Hematopoietic multipotent progenitor cell treated with erythropoietin and hydrocortisone succinate and interleukin-3 and kit ligand, for 4 days (in vitro differentiated cells): ENCODE measurements at regions not wholly inside any gene's neighbourhood (a gene's known extent, or its start where the extent isn't known, plus 50 kb on each side); places are given as distances from the start of the nearest gene placed in this dataset.

Source experiments
- DNase-seq: peaks from one replicate; pipeline ENCODE4 v3.0.0-alpha.2; 2015

DNA sequence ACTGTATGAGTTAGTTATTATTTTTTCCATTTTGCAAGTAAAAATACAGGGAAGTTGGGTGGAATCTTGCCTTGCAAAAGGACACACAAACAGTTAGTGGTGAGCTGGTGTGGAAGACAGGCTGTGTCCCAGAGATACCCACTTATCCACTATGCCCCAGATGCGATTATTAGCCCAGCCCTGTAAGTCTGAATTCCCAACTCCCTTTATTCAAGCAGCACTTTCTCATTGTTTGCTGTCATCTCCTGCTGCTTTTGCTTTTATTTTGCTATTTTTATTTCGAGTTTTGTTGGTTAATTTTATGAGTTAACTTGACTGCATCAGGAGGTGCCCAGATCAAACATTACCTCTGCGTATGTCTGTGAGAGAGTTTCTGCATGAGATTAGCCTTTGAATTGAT, 239.4 kb downstream of the DOK5 start:
- DNase-seq: no peak

DNA sequence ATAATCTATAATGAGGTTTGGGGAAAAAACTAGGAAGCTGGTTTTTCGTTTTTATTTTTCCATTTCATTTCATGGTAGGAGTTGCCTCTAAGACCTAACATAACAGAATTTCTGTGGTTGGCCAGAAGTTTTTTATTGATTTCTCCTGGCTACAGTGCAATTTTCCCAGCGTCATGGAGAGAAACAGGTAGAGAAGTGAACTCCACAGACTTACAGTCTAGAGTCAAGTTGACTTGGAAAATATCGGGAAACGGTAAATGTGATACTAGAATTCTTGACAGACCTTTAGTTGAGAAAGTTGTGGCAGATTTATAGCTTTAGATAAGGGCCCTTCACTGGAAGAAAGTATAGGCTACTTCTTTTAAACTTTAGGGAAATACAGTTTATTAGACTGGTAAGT, 238.3 kb downstream of the DOK5 start:
- DNase-seq: no peak

DNA sequence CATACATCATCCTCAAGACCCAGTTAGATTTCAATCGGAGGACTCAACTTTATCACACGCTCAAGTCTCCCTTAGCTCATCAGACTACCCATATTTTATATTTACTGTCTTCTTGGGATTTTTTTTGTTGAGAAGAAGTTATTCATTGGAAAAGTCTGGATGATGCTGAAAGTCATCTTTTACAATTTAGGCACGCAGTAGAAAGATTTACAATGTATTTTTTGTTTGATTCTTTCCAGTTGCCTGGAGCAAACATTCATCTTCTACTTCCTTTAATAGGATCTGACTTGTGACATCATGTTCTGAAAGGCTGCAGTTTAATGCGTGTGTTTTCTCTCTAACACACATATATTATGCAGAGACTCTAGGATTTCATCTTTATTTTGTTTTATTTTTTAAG, 235.7 kb downstream of the DOK5 start:
- no peak for DNase-seq

DNA sequence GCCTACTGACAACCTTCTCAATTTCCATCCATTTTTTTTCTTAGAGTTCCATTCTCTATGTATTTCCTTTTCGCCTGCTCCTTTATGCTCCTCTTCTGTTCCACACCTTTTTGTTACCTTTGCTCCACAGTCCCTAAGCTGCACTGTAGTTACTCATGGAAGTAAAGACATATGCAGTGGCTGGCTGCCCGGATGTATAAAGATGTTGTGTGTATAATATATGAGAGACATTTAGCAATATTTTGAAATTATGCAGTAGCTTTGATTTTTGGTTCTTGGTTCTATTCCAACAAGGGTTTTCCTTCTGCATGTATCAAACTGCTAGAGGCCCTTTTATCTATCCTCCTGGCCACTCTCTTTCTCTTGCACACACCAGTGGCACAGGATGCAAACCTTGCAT, 234.9 kb downstream of the DOK5 start:
- no peak for DNase-seq

DNA sequence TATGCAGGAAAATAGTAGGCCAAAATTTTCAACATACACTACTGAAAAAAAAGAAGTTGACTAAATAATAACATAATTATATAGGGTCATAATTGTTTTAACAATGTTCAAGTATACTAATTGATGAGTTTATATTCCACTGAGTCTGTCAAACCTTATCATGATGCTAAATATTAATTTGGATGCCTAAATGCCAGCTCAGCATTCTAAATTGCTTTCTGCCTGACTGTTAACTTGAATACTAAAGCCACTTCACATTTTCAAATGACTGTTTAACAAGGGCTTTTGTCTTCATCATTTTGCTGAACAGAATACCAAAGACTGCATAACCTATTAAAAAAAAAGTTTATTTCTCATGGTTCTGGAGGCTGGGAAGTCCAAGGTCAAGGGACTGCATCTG, 232.8 kb downstream of the DOK5 start:
- no peak for DNase-seq

DNA sequence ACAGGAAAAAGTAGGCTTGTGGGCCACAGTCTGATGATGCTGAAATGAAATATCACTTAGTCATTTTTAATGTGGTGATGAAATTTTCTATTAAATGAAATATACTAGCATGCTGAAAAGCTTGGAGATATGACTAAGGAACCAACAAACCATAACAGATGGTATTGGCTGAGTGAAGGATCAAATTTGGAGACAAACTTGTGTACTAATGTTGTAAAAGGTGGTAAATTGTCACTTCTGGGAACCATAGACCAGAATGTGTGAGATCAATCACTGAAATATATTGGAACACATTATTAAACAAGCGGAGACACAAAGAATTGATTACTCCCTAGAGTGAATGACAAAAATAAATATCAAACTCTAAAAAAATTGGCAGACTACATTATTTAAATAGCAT, 232.4 kb downstream of the DOK5 start:
- DNase-seq: no peak

DNA sequence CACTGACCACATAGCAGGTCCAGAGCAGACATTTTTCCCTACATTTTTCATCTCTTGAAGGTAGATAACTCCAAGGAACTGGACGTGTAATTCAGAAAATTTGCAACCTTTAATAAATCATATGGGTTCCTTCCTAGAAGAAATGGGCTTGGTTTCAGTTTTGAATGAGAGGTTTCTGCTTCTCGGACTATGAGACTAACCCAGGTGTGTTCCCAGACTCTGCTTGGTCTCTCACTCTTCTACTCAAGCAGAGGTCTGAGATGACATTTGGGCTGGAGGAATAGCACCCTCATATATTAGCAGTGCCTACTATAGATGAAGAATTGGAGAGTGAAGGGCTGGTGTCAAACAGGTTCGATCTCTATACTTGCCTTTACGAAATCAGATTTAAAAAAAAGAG, 231.2 kb downstream of the DOK5 start:
- DNase-seq: no peak

DNA sequence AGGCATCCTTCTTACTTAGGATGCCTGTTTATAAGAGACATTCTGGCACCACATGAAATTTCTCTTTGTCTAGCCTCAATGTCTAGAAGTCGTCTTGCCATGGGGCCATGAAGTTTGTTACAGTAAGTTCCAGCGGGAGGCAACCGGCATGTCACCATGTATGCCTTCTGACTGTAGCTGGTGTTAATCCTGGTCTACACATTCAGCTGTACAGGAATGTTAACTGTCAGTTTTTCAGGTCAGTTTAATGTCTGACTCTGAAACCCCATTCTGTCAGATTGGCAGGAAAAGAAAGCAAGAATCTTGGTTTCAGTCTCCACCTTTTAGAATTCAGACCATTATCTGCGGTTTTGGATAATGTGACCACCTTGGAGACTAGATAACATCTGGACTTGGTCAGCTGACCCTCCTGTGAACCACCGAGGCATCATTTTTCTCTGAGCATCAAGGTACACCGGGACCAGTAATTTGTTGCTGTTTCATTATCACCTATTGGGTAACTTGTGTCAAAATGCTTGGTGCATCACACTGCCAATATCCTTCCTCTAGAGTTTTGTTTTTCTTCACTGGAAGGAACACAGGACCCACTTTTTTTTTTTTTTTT, 228.7 kb downstream of the DOK5 start:
- no peak for DNase-seq
